ENCODE measurements at regions not wholly inside any gene's neighbourhood (a gene's known extent, or its start where the extent isn't known, plus 50 kb on each side); places are given as distances from the start of the nearest gene placed in this dataset.

DNA sequence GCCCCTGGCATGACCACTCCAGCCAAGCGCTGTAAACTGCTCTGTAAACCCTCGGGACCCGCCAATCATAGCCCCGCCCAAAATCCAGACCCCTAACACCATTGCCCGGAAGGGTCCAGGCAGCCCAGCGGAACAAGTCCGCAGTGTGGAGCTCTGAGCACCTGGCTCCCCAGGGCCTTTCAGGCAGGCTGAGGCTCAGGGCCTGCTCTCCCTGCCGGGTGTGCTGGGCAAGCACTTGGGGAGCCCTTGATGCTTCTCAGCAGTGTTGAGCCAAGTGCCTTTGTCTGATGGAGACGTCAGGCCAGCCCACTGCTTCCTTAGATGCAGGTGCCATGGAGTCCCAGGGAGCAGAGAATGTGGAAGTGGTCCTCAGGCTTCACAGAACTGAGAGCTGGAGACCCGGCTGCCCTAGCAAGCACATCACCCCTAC lies 106.2 kb downstream of the TLE3 start:
- H4K20me1 ChIP-seq (ENCODE audit: control insufficient read depth, extremely low read depth, insufficient read depth, low read length): no peaks in the 10 kb centered on the region
- no peaks in the 10 kb centered on the region for H3K9me1 ChIP-seq (ENCODE audit: control insufficient read depth, extremely low read depth, insufficient read depth, low read length)
- DNase-seq (ENCODE audit: low read depth, low spot score) (no peak), FAIRE-seq (no peak)
- dilution Hi-C loops (cut with MboI; ENCODE audit: extremely low pct_ligation_motif_present, low sequenced_read_pairs): no loop called here
- no peak overlapping the region for H3K9ac ChIP-seq (ENCODE audit: control insufficient read depth, extremely low read depth, insufficient read depth, low read length)
- H3K9me3 ChIP-seq (ENCODE audit: control insufficient read depth, low read depth, low read length): no peaks in the 10 kb centered on the region
- H2AFZ ChIP-seq (ENCODE audit: control insufficient read depth, low read length): no peak overlapping the region
- TF ChIP-seq, protein P1, sequence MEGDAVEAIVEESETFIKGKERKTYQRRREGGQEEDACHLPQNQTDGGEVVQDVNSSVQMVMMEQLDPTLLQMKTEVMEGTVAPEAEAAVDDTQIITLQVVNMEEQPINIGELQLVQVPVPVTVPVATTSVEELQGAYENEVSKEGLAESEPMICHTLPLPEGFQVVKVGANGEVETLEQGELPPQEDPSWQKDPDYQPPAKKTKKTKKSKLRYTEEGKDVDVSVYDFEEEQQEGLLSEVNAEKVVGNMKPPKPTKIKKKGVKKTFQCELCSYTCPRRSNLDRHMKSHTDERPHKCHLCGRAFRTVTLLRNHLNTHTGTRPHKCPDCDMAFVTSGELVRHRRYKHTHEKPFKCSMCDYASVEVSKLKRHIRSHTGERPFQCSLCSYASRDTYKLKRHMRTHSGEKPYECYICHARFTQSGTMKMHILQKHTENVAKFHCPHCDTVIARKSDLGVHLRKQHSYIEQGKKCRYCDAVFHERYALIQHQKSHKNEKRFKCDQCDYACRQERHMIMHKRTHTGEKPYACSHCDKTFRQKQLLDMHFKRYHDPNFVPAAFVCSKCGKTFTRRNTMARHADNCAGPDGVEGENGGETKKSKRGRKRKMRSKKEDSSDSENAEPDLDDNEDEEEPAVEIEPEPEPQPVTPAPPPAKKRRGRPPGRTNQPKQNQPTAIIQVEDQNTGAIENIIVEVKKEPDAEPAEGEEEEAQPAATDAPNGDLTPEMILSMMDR (optimal IDR thresholded peaks at IDR 0.05 in 1 of 3, IDR thresholded peaks at IDR 0.05 in 1 of 3, conservative IDR thresholded peaks at IDR 0.05 in 1 of 3; ENCODE audit: extremely low read depth in 1 of 3, insufficient read depth in 2 of 3, low read length in 3 of 3): no peak
- no peak for TF ChIP-seq EZH2 (IDR thresholded peaks at IDR 0.05; ENCODE audit: low read length)
- H3K4me1 ChIP-seq (ENCODE audit: control insufficient read depth, extremely low read depth, insufficient read depth, low read length): no peaks in the 10 kb centered on the region
- H3K27ac ChIP-seq (ENCODE audit: control insufficient read depth, insufficient read depth, low read length): no peak overlapping the region
- H3K27me3 ChIP-seq (ENCODE audit: control insufficient read depth, extremely low read depth, insufficient read depth, low read length): peaks cover 60% of the 10 kb centered on the region
- H3K79me2 ChIP-seq (ENCODE audit: control insufficient read depth, insufficient read depth, low read length): no peaks in the 10 kb centered on the region
- no peaks in the 10 kb centered on the region for H3K36me3 ChIP-seq (ENCODE audit: control insufficient read depth in 2 of 2, extremely low read depth in 1 of 2, insufficient read depth in 2 of 2, low read length in 2 of 2)
- H3K4me2 ChIP-seq (ENCODE audit: control insufficient read depth, extremely low read depth, insufficient read depth, low read depth, low read length): no peak overlapping the region
- no peak overlapping the region for H3K4me3 ChIP-seq (ENCODE audit: control insufficient read depth in 2 of 3, extremely low read depth in 1 of 3, insufficient read depth in 2 of 3, low read depth in 1 of 3, low read length in 3 of 3)

DNA sequence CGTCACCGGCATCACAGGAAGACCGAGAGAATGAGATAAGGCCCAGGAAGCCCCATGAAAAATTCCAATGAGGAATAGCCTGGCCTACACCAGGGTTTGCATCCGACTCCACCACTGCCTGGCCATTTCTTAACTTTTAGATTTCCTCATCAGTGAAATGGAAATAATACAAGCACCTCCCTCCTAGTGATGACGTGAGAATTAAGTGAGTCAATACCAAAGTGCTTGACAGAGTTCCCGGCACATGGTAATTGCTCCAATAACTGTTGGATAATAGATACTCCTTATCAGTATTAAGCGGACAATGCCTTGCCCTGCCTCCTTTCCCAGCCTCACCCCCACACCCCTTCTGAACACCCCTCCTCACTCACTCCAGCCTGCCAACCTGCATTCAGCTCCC lies 105.4 kb downstream of the TLE3 start:
- dilution Hi-C loops (cut with MboI; ENCODE audit: extremely low pct_ligation_motif_present, low sequenced_read_pairs): no loop called here
- TF ChIP-seq, protein P1 (optimal IDR thresholded peaks at IDR 0.05 in 1 of 3, IDR thresholded peaks at IDR 0.05 in 1 of 3, conservative IDR thresholded peaks at IDR 0.05 in 1 of 3; ENCODE audit: extremely low read depth in 1 of 3, insufficient read depth in 2 of 3, low read length in 3 of 3): no peak
- no peak for TF ChIP-seq EZH2 (IDR thresholded peaks at IDR 0.05; ENCODE audit: low read length)
- Histone ChIP-seq H3K4me2 (ENCODE audit: control insufficient read depth, extremely low read depth, insufficient read depth, low read depth, low read length) (no peak overlapping the region), H3K4me1 (ENCODE audit: control insufficient read depth, extremely low read depth, insufficient read depth, low read length) (no peaks in the 10 kb centered on the region), H3K9me3 (ENCODE audit: control insufficient read depth, low read depth, low read length) (no peaks in the 10 kb centered on the region), H3K79me2 (ENCODE audit: control insufficient read depth, insufficient read depth, low read length) (no peaks in the 10 kb centered on the region), H2AFZ (ENCODE audit: control insufficient read depth, low read length) (no peak overlapping the region), H3K9me1 (ENCODE audit: control insufficient read depth, extremely low read depth, insufficient read depth, low read length) (no peaks in the 10 kb centered on the region), H3K4me3 (ENCODE audit: control insufficient read depth in 2 of 3, extremely low read depth in 1 of 3, insufficient read depth in 2 of 3, low read depth in 1 of 3, low read length in 3 of 3) (no peak overlapping the region), H3K9ac (ENCODE audit: control insufficient read depth, extremely low read depth, insufficient read depth, low read length) (no peak overlapping the region), H4K20me1 (ENCODE audit: control insufficient read depth, extremely low read depth, insufficient read depth, low read length) (no peaks in the 10 kb centered on the region), H3K36me3 (ENCODE audit: control insufficient read depth in 2 of 2, extremely low read depth in 1 of 2, insufficient read depth in 2 of 2, low read length in 2 of 2) (no peaks in the 10 kb centered on the region), H3K27me3 (ENCODE audit: control insufficient read depth, extremely low read depth, insufficient read depth, low read length) (peaks cover 52% of the 10 kb centered on the region), H3K27ac (ENCODE audit: control insufficient read depth, insufficient read depth, low read length) (no peak overlapping the region)
- DNase-seq (ENCODE audit: low read depth, low spot score): no peak
- no peak for FAIRE-seq

Data from keratinocyte (primary cell).